ENCODE measurements at regions not wholly inside any gene's neighbourhood (a gene's known extent, or its start where the extent isn't known, plus 50 kb on each side); places are given as distances from the start of the nearest gene placed in this dataset.
A peak's percentile ranks its signal among the peaks of the same experiment; 100 is the strongest.
"Not testable (repeated sequence)": the region's sequence is repeated elsewhere in the genome, so short reads cannot be mapped to it uniquely, and the experiment has no call there.

DNA sequence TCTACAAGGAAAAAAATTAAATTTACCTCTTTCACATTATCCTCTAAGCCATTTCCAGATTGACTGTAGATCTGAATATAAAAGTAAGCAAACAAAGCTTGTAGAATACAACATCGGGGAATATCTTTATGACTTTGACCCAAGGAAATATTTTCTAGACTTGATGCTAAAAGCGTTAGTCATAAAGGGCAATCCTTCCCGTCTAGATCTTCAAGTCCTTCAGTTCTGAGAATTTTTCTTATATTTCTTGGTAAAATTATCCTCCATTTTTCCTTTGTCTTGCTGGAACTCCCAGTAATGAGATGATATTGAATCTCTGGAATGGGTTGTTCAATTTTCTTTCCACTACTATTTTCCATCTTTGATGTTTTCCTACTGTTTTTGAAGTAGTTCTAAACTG is 77.8 kb upstream of the ZNF184 start:
- Mint-ChIP-seq H3K27me3 (peaks cover 62% of the 10 kb centered on the region), H3K4me1 (peaks cover 7 to 13% (median 8%) of the 10 kb centered on the region in 3 donors), H3K27ac (peak overlapping the region in 1 of 3 donors; percentile 37), H3K36me3 (peaks cover 11% of the 10 kb centered on the region), H3K9me3 (peaks cover 8 to 34% (median 23%) of the 10 kb centered on the region in 3 donors), H3K4me3 (peak overlapping the region in 1 of 4 donors; percentile 32)

DNA sequence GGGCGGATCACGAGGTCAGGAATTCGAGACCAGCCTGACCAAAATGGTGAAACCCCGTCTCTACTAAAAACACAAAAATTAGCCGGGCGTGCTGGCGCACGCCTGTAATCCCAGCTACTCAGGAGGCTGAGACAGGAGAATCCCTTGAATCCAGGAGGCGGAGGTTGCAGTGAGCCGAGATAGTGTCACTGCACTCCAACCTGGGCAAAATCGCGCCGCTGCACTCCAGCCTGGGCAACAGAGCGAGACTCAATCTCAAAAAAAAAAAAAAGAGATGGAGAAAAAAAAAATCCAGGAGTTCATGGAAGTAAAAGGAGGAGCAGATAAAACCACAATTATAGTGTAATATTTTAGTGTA is 76.3 kb upstream of the ZNF184 start:
- Mint-ChIP-seq H3K27me3 (peaks cover 74% of the 10 kb centered on the region), H3K4me1 (peaks cover 17 to 25% (median 17%) of the 10 kb centered on the region in 3 donors), H3K36me3 (peaks cover 11% of the 10 kb centered on the region), H3K4me3 (peak overlapping the region in 1 of 4 donors; percentile 57), H3K9me3 (peaks cover 9 to 42% (median 32%) of the 10 kb centered on the region in 3 donors)
- H3K27ac Mint-ChIP-seq, result not testable (repeated sequence)

DNA sequence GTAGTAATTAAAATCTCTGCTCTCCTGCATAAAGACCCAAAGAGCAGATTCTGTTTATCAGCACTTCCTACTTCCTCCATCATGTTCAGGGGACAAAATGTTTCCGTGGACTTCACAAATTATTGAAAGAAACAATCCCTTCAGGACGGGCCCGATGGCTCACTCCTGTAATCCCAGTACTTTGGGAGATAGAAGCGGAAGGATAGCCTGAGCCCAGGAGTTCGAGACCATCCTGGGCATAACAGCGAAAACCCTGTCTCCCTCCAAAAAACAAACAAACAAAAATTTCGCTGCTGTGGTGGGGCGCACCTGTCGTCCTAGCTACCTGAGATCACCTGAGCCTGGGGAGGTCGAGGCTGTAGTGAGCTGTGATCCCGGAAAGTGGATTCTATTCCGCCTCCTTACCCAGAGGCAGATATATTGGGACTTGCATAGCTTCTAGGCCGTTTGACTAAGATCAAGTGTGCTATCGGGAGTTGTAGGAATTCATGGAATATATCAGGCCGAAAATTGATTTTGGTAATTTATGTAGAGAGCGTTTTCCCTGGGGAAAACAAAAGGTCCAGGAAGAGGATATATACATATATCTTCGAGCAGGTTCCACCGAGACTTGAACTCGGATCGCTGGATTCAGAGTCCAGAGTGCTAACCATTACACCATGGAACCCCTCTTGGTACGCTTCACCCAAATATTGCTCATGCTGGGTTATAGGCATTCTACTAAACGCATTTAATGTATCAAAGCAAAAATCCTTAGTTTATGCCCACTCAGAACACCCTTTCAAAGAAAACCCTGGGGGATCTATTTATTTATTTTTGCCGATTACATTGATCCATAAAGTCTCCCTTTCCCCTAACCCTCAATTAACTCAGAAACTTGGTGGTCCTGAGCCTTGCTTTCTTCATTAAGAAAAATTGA is 74.5 kb upstream of the ZNF184 start:
- Mint-ChIP-seq H3K9me3 (peaks cover 8 to 33% (median 27%) of the 10 kb centered on the region in 3 donors), H3K4me1 (peaks cover 10 to 16% (median 13%) of the 10 kb centered on the region in 3 donors), H3K36me3 (peaks cover 11% of the 10 kb centered on the region), H3K27ac (peak overlapping the region; percentile 7 to 91 (median 84)), H3K27me3 (peaks cover 72% of the 10 kb centered on the region), H3K4me3 (peak overlapping the region in 2 of 4 donors; percentile 32 to 57)

DNA sequence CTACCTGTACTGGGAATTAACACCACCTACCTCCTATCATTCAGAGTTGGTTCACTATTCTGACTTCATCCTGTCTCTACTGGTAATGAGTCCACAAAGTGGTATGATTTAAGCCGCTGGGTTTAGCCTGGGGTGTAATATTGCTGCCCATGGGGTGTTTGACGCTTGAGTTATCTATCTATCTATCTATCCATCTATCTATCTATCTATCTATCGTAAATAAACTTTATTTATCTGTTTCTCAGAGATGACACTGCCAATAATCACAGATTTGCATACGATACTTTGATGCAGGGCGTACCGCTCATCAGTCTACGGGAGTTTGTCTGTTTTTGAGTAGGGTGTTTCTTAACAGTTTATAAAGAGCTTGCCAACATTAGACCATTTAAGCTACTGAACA is 73.6 kb upstream of the ZNF184 start:
- Mint-ChIP-seq H3K4me1 (peaks cover 10 to 16% (median 13%) of the 10 kb centered on the region in 3 donors), H3K27me3 (peaks cover 73% of the 10 kb centered on the region), H3K4me3 (peak overlapping the region in 1 of 4 donors; percentile 57), H3K9me3 (peaks cover 9 to 35% (median 31%) of the 10 kb centered on the region in 3 donors), H3K36me3 (peaks cover 11% of the 10 kb centered on the region), H3K27ac (peak overlapping the region in 1 of 3 donors; percentile 91)

DNA sequence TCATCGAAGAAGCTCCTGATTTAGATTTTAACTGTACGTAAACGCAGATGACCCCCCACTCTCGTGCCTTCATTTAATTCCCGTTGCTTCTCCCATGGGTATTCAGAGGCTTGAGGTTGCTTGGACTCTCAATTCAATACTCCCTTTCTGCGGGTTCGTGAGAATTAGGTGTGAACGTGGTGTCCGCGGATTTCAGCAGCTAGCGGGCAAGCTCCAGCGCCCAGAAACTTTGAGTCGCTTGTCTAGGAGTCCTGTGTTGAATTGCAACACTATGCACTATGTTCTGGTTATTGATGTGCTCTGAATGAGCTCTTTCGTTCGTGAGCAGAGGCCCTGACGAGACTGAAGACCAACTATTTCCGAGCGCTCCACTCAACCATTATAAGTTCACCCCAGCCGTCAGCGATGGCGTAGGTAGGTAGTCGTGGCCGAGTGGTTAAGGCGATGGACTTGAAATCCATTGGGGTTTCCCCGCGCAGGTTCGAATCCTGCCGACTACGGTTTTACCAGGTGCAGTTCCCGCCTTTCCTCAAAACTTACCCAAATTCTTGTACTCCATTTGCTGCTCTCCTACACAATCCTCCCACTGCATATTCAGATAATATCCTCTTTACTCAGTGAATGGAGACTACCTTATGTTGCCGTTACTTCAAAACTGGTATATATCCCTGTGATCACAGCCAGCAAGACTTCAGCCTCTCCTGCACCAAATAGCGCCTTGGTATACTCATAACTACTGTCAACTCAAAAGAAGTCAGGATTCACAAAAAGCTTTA is 72.6 kb upstream of the ZNF184 start:
- H3K36me3 Mint-ChIP-seq, result peaks cover 10% of the 10 kb centered on the region
- peak overlapping the region in 3 of 4 donors; percentile 40 to 80 (median 75) for H3K4me3 Mint-ChIP-seq

DNA sequence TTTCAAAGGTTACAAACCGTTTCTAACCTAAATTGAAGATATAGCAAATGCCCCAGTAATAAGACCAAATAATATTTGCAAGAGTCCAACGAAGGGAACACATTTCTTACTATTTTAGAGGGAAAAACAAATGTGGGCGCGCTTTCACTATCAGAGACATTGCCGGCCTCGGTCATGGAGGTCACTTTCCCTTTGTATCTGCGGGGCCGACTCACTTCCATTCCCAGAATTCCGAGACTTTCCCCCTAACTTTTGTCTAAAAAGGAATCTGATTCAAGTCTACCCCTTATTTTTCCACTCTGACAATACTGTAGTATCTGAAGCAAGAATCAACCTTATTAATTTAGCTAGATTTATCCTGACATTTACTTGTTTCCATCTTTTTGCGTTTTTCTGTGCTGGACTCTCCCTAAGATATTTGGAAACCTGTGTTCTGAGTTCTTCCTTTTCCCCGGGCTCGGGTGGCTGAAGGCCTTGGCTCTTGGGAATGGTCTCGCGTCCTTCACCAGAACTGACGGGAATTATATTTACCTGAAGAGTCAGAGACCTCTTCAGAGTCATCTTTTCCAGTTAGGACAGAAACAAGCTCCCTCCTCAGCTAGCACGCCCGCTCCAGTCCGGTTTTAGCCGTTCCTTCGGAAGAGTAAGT is 71.8 kb upstream of the ZNF184 start:
- Mint-ChIP-seq H3K36me3 (peaks cover 10% of the 10 kb centered on the region), H3K4me3 (peak overlapping the region in 3 of 4 donors; percentile 40 to 80 (median 75)), H3K27ac (peak overlapping the region; percentile 63 to 89 (median 80)), H3K4me1 (peaks cover 10 to 16% (median 13%) of the 10 kb centered on the region in 3 donors), H3K9me3 (peaks cover 9 to 31% (median 31%) of the 10 kb centered on the region in 3 donors), H3K27me3 (peaks cover 69% of the 10 kb centered on the region)

More for the DNA sequence above, 72.6 kb upstream of the ZNF184 start:
- Mint-ChIP-seq H3K27me3 (peaks cover 71% of the 10 kb centered on the region), H3K4me1 (peaks cover 10 to 16% (median 13%) of the 10 kb centered on the region in 3 donors), H3K27ac (peak overlapping the region; percentile 80 to 91 (median 89)), H3K9me3 (peaks cover 9 to 31% (median 30%) of the 10 kb centered on the region in 3 donors)

DNA sequence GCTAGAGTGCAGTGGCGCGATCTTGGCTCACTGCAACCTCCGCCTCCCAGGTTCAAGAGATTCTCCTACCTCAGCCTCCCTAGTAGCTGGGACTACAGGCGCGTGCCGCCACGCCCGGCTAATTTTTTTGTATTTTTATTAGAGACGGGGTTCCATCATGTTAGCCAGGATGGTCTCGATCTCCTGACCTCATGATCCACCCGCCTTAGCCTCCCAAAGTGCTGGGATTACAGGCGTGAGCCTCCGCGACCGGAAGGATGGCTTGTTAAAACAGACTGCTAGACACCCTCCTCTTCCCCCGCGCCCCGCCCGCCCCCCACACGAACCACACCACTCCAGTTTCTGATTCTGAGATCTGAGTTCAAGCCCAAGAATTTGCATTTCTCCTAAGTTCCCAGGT is 71.2 kb upstream of the ZNF184 start:
- Mint-ChIP-seq H3K4me3 (peak overlapping the region in 1 of 4 donors; percentile 45), H3K27ac (peak overlapping the region in 1 of 3 donors; percentile 63), H3K4me1 (peaks cover 10 to 16% (median 13%) of the 10 kb centered on the region in 3 donors), H3K27me3 (peaks cover 66% of the 10 kb centered on the region), H3K9me3 (peaks cover 9 to 31% (median 31%) of the 10 kb centered on the region in 3 donors)
- not testable (repeated sequence) for H3K36me3 Mint-ChIP-seq

DNA sequence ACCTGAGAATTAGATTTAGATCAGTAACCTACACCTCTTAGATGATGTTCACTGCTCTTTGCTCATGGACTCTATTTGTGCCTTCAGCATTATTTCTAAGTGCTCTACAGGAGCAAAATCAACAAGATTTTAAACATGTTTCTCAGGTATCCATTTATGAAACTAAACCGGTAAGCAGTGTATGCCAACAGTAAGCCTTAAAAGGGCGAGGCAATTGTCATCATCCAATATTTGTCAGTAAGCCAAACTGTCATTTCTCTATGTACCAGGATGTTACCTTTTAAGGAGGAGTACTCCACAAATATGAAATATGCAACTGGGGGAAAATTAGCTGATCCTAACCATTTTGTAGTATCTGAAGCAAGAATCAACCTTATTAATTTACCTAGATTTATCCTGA is 69.6 kb upstream of the ZNF184 start:
- peaks cover 8% of the 10 kb centered on the region for H3K36me3 Mint-ChIP-seq
- H3K4me3 Mint-ChIP-seq, result peak overlapping the region in 2 of 4 donors; percentile 35 to 58
- H3K27ac Mint-ChIP-seq, result peak overlapping the region in 1 of 3 donors; percentile 73
- H3K27me3 Mint-ChIP-seq, result peaks cover 62% of the 10 kb centered on the region
- peaks cover 4 to 31% (median 24%) of the 10 kb centered on the region in 3 donors for H3K9me3 Mint-ChIP-seq
- peaks cover 10 to 16% (median 11%) of the 10 kb centered on the region in 3 donors for H3K4me1 Mint-ChIP-seq

DNA sequence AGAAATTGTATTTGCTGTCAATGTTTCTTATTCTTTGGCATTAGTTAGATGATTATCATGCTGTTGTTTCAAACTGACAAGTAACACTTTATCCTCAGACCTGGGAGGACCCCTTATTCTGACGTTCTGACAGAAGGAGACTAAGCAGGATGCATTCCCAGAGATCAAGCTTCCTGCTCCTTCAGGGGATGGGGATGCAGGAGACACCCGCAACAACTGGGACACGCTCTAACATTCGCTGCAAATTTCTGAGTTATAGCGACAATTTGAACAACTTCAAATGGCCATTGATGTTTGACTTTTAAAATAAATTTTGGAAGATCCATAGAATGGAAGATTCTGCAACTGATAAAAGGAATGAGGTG is 69.0 kb upstream of the ZNF184 start:
- peaks cover 4 to 25% (median 19%) of the 10 kb centered on the region in 3 donors for H3K9me3 Mint-ChIP-seq
- no peak overlapping the region for H3K4me3 Mint-ChIP-seq
- peaks cover 6% of the 10 kb centered on the region for H3K36me3 Mint-ChIP-seq
- peaks cover 56% of the 10 kb centered on the region for H3K27me3 Mint-ChIP-seq
- no peak overlapping the region for H3K27ac Mint-ChIP-seq
- H3K4me1 Mint-ChIP-seq, result peaks cover 10 to 16% (median 11%) of the 10 kb centered on the region in 3 donors

DNA sequence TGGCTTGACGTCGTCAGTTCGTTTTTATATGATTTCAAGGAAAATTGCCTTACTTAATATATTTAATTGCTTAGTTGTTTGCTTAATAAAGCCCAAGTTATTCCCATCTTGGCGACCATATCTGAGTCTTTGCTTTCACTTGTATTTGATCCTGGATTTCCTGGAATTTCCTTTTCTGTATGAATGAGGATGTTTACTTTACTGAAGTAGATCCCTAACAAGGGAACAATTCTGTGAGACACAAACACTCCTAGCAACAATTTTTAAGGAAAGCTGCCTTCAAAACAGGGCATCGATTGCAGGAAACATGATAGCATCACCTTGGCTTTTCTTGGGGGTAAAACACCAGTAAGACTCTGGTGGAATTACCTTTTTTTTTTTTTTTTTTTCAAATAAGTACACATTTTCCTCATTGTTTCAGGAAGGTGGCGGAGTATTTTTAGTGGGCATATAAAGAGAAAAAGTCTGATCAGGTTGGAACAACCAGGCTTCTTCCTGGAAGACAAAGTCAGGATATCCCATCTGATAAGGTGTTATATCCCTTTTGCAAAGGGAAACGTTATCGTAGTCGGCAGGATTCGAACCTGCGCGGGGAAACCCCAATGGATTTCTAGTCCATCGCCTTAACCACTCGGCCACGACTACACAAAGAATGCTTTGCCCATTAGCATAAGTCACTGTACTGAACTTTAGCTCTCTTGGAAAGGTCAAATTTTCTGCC is 68.5 kb upstream of the ZNF184 start:
- H3K9me3 Mint-ChIP-seq, result peaks cover 4 to 20% (median 14%) of the 10 kb centered on the region in 3 donors
- peaks cover 10 to 16% (median 11%) of the 10 kb centered on the region in 3 donors for H3K4me1 Mint-ChIP-seq
- H3K27ac Mint-ChIP-seq, result peak overlapping the region in 2 of 3 donors; percentile 5 to 75
- H3K36me3 Mint-ChIP-seq, result peaks cover under 1% of the 10 kb centered on the region
- no peak overlapping the region for H3K4me3 Mint-ChIP-seq
- peaks cover 51% of the 10 kb centered on the region for H3K27me3 Mint-ChIP-seq

DNA sequence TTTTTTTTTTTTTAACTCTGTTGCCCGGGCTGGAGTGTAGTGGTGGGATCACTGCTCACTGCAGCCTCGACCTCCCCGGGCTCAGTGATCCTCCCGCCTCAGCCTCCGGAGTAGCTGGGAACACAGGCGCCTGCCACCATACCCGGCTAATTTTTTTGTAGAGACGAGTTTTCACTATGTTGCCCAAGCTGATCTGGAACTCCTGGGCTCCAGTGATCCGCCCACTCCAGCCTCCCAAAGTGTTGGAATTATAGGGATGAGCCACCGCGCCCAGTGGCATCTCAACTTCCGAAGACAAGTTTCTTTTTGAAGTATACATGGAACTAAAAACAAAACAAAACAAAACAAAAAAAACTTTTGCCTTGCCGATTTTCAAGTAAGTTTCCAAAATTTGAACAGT is 66.6 kb upstream of the ZNF184 start:
- Mint-ChIP-seq H3K36me3 (no peaks in the 10 kb centered on the region), H3K4me3 (no peak overlapping the region), H3K9me3 (peaks cover 2 to 10% (median 6%) of the 10 kb centered on the region in 3 donors), H3K4me1 (peaks cover 0 to 2% (median 1%) of the 10 kb centered on the region in 3 donors), H3K27ac (peak overlapping the region in 1 of 3 donors; percentile 39), H3K27me3 (peaks cover 41% of the 10 kb centered on the region)

DNA sequence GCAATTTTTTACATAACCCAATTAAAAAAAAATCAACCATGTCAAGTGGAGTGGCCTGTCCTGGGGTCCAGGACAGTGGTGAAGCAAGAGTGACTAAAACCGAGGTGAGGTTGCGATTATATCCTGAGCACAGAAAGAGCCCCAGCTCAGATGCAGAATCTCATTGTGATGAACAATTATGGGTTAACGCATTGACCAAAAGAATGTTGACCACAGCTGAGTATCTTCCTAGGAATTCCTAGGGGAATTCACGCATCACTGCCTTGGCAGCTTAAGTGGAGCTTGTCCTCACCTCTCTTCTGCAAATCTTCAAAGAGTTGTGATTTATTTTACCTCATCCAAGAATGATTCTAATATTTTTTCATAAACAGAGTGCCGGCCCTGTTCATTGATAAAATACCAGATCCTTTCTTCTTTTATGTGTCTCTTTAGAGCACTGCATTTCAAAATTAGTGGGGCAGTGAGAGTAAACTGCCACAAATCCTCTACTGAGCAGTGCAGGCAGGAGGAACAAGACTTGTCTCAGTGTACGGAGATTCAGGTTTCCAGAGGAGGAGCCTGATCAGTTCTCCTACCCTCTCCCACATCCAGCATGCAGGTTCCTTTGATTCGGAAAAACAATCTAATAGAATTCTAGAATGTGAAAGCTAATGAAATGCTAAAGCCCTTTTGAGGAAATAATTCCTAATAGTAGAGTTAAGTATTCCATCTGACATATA is 60.1 kb upstream of the ZNF184 start:
- H3K27me3 Mint-ChIP-seq, result peaks cover 37% of the 10 kb centered on the region
- no peak overlapping the region for H3K27ac Mint-ChIP-seq
- H3K36me3 Mint-ChIP-seq, result no peaks in the 10 kb centered on the region
- peaks cover 0 to 4% (median 3%) of the 10 kb centered on the region in 3 donors for H3K9me3 Mint-ChIP-seq
- H3K4me1 Mint-ChIP-seq, result peaks cover 0 to 1% (median 0%) of the 10 kb centered on the region in 3 donors
- no peak overlapping the region for H3K4me3 Mint-ChIP-seq

DNA sequence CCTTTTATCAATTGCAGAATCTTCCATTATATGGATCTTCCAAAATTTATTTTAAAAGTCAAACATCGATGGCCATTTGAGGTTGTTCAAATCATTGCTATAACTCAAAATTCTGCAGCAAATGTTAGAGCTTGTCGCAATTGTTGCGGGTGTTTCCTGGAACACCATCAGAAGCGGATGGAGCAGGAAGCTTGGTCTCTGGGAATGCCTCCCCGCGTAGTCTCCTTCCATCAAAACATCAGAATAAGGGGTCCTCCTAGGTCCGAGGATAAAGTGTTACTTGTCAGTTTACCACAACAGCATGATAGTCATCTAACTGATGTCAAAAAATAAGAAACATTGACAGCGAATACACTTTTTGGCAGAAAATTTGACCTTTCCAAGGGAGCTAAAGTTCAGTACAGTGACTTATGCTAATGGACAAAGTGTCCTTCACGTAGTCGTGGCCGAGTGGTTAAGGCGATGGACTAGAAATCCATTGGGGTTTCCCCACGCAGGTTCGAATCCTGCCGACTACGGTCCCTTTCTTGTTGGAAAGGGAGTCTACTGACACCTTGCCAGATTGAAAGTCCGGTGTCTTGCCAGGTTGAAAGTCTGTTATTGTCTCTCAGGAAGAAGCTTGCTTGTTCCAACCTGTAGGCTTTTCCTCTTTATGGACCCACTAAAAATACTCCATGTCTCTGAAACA is 59.0 kb upstream of the ZNF184 start:
- H3K27me3 Mint-ChIP-seq, result peaks cover 37% of the 10 kb centered on the region
- H3K4me1 Mint-ChIP-seq, result peaks cover 0 to 1% (median 0%) of the 10 kb centered on the region in 3 donors
- H3K27ac Mint-ChIP-seq, result no peak overlapping the region
- no peaks in the 10 kb centered on the region for H3K36me3 Mint-ChIP-seq
- no peak overlapping the region for H3K4me3 Mint-ChIP-seq
- peaks cover 0 to 4% (median 3%) of the 10 kb centered on the region in 3 donors for H3K9me3 Mint-ChIP-seq
